Neural crest cell (in vitro differentiated cells): ENCODE measurements at regions not wholly inside any gene's neighbourhood (a gene's known extent, or its start where the extent isn't known, plus 50 kb on each side); places are given as distances from the start of the nearest gene placed in this dataset.

Experiments
- DNase-seq: peaks from one replicate; pipeline ENCODE4 v3.0.0; 2021; ENCODE audit warnings: low read depth, mixed read lengths, low spot score
- H3K27ac Mint-ChIP-seq: one replicate; pipeline ENCODE4 v1.8.0; 2021; ENCODE audit warnings: mild to moderate bottlenecking, mixed read lengths; ENCODE audit not compliant: unreplicated experiment
- H3K27me3 Mint-ChIP-seq: 2 replicates; pipeline ENCODE4 v1.8.0; 2021; ENCODE audit warnings: low read depth, mild to moderate bottlenecking, mixed read lengths
- H3K36me3 Mint-ChIP-seq: 2 replicates; pipeline ENCODE4 v1.8.0; 2021; ENCODE audit warnings: low read depth, mild to moderate bottlenecking, mixed read lengths
- H3K4me1 Mint-ChIP-seq: 2 replicates; pipeline ENCODE4 v1.8.0; 2021; ENCODE audit warnings: mixed read lengths
- H3K4me3 Mint-ChIP-seq: one replicate; pipeline ENCODE4 v1.8.0; 2021; ENCODE audit warnings: mild to moderate bottlenecking, mixed read lengths
- H3K9me3 Mint-ChIP-seq: 2 replicates; pipeline ENCODE4 v1.8.0; 2021; ENCODE audit warnings: mixed read lengths
- TF ChIP-seq, protein P1 (sequence below): fragments of 200-600 bp; sonication (generic); conservative IDR thresholded peaks from 2 replicates; pipeline ENCODE4 v1.5.0; 2021; ENCODE audit warnings: antibody characterized with exemption, mild to moderate bottlenecking

DNA sequence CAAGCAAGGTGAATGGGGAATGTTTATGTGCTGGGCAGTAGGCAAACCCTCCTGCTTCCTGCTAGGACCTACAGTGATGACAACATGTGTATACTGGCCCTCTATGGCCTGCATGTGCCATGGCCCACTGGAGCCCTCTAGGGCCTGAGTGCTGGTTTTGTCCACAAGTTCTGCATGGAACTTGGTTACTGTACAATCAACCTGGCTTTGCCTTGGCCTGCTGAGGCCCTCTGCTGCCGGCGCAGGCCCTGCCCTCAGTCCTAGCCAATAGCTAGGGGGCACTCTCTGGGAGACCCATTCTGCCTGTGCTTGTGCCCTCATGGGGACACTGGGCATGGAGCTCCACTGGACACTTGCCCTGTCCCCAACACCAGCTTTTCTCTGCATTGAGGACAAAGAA, 138.6 kb upstream of the NGF start:
- Mint-ChIP-seq H3K9me3 (no peaks in the 10 kb centered on the region), H3K27me3 (peaks cover 22% of the 10 kb centered on the region), H3K36me3 (no peaks in the 10 kb centered on the region), H3K4me3 (no peak overlapping the region), H3K4me1 (no peaks in the 10 kb centered on the region), H3K27ac (no peak overlapping the region)
- TF ChIP-seq, protein P1, sequence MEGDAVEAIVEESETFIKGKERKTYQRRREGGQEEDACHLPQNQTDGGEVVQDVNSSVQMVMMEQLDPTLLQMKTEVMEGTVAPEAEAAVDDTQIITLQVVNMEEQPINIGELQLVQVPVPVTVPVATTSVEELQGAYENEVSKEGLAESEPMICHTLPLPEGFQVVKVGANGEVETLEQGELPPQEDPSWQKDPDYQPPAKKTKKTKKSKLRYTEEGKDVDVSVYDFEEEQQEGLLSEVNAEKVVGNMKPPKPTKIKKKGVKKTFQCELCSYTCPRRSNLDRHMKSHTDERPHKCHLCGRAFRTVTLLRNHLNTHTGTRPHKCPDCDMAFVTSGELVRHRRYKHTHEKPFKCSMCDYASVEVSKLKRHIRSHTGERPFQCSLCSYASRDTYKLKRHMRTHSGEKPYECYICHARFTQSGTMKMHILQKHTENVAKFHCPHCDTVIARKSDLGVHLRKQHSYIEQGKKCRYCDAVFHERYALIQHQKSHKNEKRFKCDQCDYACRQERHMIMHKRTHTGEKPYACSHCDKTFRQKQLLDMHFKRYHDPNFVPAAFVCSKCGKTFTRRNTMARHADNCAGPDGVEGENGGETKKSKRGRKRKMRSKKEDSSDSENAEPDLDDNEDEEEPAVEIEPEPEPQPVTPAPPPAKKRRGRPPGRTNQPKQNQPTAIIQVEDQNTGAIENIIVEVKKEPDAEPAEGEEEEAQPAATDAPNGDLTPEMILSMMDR, result no peak
- no peak for DNase-seq

DNA sequence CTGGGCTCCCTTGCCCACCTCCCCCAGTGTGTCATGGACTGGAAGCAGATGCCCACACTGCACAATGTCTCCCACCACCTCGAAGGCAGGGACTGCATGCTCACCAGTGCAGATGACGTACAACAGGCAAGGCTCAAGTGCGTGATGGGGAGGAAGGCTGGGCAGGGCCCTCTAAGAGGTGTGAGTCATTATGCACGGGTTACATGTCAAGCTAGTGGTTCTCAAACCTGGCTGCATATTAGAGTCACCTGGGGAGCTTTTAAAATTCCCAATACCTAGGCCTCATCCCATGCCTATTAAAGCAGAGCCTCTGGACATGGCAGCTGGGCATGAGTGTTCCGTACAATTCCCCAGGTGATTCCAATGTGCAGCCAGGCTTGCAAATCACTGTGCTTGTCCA, 137.9 kb upstream of the NGF start:
- Mint-ChIP-seq H3K4me3 (no peak overlapping the region), H3K4me1 (no peaks in the 10 kb centered on the region), H3K27me3 (peaks cover 22% of the 10 kb centered on the region), H3K27ac (no peak overlapping the region), H3K36me3 (no peaks in the 10 kb centered on the region), H3K9me3 (no peaks in the 10 kb centered on the region)
- no peak for DNase-seq
- TF ChIP-seq, protein P1, result no peak

DNA sequence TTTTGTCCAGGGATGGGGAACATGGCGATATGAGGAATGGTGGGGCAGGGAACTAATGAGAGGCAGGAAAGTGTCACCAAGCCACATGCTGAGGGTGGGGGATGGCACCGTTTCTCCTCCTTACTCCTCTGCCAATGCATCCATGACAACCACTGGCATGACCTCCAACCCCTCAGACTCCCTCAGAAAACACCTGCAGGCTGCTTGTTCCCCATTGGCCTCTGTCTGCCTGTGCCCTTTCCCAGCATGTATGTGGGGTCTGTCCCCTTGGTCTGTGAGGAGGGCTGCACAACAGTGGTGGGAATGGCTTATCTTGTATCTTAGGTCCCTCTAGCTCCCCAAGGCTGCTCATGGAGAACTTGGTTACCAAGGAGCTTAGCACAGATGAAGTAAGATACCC, 137.2 kb upstream of the NGF start:
- Mint-ChIP-seq H3K36me3 (no peaks in the 10 kb centered on the region), H3K4me3 (no peak overlapping the region), H3K4me1 (no peaks in the 10 kb centered on the region), H3K27me3 (peaks cover 22% of the 10 kb centered on the region), H3K27ac (no peak overlapping the region), H3K9me3 (no peaks in the 10 kb centered on the region)
- TF ChIP-seq, protein P1, result no peak
- DNase-seq, result no peak

DNA sequence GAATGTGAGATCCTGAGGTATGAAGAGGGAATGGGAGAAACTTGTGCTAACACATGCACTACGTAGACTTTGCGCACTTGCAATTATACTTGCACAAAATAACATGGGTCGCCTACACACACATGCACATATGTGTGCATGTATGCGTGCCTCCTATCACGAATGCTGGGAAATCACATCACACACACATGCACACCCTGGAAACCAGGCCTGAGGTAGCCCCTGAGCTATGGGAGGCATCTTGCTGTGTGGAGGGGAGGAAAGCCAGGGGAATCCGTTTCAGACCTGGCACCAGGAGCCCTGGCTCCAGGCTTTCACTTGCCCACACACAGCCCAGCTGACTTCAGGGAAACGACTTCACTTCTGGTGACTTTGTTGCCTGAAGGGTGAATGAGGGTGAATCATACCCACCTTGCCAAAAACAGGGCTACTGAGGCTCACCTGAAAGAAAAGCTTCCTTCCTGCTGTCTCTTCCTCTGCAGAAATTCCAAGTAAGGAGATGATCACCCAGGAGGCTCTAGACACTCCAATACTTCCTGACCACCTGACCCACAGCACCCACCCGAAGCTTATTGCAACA, 136.0 kb upstream of the NGF start:
- Mint-ChIP-seq H3K4me1 (no peaks in the 10 kb centered on the region), H3K4me3 (no peak overlapping the region), H3K36me3 (no peaks in the 10 kb centered on the region), H3K27me3 (peaks cover 18% of the 10 kb centered on the region), H3K27ac (peak overlapping the region; percentile 69), H3K9me3 (no peaks in the 10 kb centered on the region)
- DNase-seq, result no peak
- TF ChIP-seq, protein P1, result no peak

DNA sequence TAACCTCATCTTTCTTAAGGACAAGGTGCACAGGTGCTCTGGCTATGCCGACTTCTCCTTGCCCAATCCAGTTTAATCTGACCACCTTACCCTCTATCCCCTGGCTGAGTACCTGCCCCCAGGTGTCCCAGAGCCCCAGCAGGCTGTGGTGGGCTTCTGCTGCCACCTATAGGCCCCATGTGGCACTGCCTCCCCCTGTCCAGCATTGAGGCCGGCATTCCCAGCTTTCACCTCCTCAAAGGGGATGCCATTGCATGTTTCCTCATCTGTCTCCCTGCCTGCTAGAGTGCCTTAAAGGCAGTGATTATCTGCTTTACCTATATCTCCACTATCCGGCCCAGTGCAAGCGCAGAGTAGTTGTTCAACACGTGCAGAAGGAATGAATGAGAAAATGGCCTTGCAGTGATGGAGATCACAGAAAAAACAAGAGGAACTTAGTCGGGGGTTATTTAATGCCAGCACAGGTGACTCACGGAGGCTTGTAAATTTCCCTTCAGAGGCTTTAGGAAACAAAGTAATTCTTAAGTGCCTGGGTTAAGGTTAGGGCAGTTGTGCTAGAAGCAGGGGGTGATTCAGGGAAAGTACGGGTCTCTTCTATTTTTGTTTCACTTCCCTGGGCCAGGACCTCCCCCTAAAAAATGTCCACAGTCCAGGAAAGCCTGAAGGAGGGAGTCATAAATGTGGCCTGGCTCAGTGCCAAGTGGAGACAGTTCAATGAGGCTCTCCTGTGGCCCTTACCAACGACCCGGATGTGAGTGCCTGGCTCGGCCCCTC, 131.8 kb upstream of the NGF start:
- Mint-ChIP-seq H3K27me3 (peaks cover 18% of the 10 kb centered on the region), H3K9me3 (no peaks in the 10 kb centered on the region), H3K36me3 (no peaks in the 10 kb centered on the region), H3K27ac (no peak overlapping the region), H3K4me1 (no peaks in the 10 kb centered on the region), H3K4me3 (no peak overlapping the region)
- TF ChIP-seq, protein P1, result peak; percentile 88
- peak; percentile 25 for DNase-seq
